HTR-8/SVneo (cell line): ENCODE measurements at regions not wholly inside any gene's neighbourhood (a gene's known extent, or its start where the extent isn't known, plus 50 kb on each side); places are given as distances from the start of the nearest gene placed in this dataset.

Source experiments
- DNase-seq: peaks from one replicate; pipeline ENCODE4 v3.0.0; 2011; ENCODE audit warnings: low spot score, mixed read lengths; ENCODE audit not compliant: insufficient read length
- FAIRE-seq: peaks from 2 replicates; lab custom pipeline; 2011; peaks lifted over from hg19 to GRCh38; lab: Jason Lieb, UNC

GRCh38 chr2:111678651-111679050 is 205.3 kb downstream of the ANAPC1 start:
- no peak for FAIRE-seq
- no peak for DNase-seq

GRCh38 chr2:111679202-111679601 is 204.8 kb downstream of the ANAPC1 start:
- no peak for FAIRE-seq

GRCh38 chr2:111684611-111685010 is 199.4 kb downstream of the ANAPC1 start:
- FAIRE-seq = no peak
- DNase-seq = no peak

More at GRCh38 chr2:111679202-111679601, 204.8 kb downstream of the ANAPC1 start:
- DNase-seq = no peak

- no peak for FAIRE-seq
Measured at GRCh38 chr2:111685342-111685741, 198.7 kb downstream of the ANAPC1 start.

GRCh38 chr2:111686994-111687393 is 197.0 kb downstream of the ANAPC1 start:
- FAIRE-seq = no peak

More at GRCh38 chr2:111685342-111685741, 198.7 kb downstream of the ANAPC1 start:
- no peak for DNase-seq

GRCh38 chr2:111687911-111688310 is 196.1 kb downstream of the ANAPC1 start:
- DNase-seq (no peak), FAIRE-seq (no peak)

More at GRCh38 chr2:111686994-111687393, 197.0 kb downstream of the ANAPC1 start:
- no peak for DNase-seq

- FAIRE-seq = no peak
- DNase-seq = no peak
Measured at GRCh38 chr2:111688482-111688881, 195.5 kb downstream of the ANAPC1 start.

- FAIRE-seq (no peak), DNase-seq (no peak)
Measured at GRCh38 chr2:111689174-111689573, 194.8 kb downstream of the ANAPC1 start.

- DNase-seq (no peak), FAIRE-seq (no peak)
Measured at GRCh38 chr2:111689941-111690340, 194.1 kb downstream of the ANAPC1 start.

- FAIRE-seq (no peak), DNase-seq (no peak)
Measured at GRCh38 chr2:111691164-111691875, 192.7 kb downstream of the ANAPC1 start.

- FAIRE-seq (no peak), DNase-seq (no peak)
Measured at GRCh38 chr2:111692311-111692710, 191.7 kb downstream of the ANAPC1 start.

GRCh38 chr2:111694700-111695101 is 189.3 kb downstream of the ANAPC1 start:
- FAIRE-seq (no peak), DNase-seq (no peak)

- FAIRE-seq (no peak), DNase-seq (no peak)
Measured at GRCh38 chr2:111695441-111696007, 188.5 kb downstream of the ANAPC1 start.

- DNase-seq (no peak), FAIRE-seq (no peak)
Measured at GRCh38 chr2:111696226-111696625, 187.8 kb downstream of the ANAPC1 start.

GRCh38 chr2:111697560-111697959 is 186.4 kb downstream of the ANAPC1 start:
- no peak for DNase-seq
- no peak for FAIRE-seq

- no peak for DNase-seq
- FAIRE-seq = no peak
Measured at GRCh38 chr2:111698089-111698488, 185.9 kb downstream of the ANAPC1 start.

GRCh38 chr2:111698743-111699554 is 185.0 kb downstream of the ANAPC1 start:
- peak; percentile 99 for DNase-seq
- peak; percentile 96 for FAIRE-seq

- no peak for DNase-seq
- no peak for FAIRE-seq
Measured at GRCh38 chr2:111701266-111701665, 182.7 kb downstream of the ANAPC1 start.

- FAIRE-seq (no peak), DNase-seq (no peak)
Measured at GRCh38 chr2:111701798-111702118, 182.2 kb downstream of the ANAPC1 start.

- FAIRE-seq (no peak), DNase-seq (peak; percentile 53)
Measured at GRCh38 chr2:111702119-111702803, 181.7 kb downstream of the ANAPC1 start.

- no peak for FAIRE-seq
- no peak for DNase-seq
Measured at GRCh38 chr2:111702804-111703196, 181.2 kb downstream of the ANAPC1 start.
